ENCODE measurements at regions not wholly inside any gene's neighbourhood (a gene's known extent, or its start where the extent isn't known, plus 50 kb on each side); places are given as distances from the start of the nearest gene placed in this dataset.

DNA sequence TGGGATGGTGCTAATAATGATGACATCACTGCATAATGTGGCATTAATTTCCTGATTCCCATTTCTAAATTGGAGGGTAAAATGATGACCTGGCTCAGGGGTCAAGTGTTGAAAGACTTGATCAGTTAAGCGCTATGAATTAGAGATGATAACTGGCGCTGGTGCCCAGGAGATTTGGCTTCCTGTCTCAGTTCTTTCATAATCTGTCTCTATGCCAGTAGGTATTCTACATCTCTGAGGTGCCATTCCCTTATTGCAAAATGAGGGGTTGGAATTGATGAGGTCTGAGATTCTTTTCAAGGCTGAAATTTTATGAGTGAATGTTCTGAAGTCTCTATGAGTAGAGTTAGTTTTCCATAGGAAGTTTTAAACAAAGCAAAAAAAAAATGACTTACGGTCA, 1715.1 kb upstream of the WWC1 start:
- TF ChIP-seq, protein P1, sequence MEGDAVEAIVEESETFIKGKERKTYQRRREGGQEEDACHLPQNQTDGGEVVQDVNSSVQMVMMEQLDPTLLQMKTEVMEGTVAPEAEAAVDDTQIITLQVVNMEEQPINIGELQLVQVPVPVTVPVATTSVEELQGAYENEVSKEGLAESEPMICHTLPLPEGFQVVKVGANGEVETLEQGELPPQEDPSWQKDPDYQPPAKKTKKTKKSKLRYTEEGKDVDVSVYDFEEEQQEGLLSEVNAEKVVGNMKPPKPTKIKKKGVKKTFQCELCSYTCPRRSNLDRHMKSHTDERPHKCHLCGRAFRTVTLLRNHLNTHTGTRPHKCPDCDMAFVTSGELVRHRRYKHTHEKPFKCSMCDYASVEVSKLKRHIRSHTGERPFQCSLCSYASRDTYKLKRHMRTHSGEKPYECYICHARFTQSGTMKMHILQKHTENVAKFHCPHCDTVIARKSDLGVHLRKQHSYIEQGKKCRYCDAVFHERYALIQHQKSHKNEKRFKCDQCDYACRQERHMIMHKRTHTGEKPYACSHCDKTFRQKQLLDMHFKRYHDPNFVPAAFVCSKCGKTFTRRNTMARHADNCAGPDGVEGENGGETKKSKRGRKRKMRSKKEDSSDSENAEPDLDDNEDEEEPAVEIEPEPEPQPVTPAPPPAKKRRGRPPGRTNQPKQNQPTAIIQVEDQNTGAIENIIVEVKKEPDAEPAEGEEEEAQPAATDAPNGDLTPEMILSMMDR (IDR thresholded peaks at IDR 0.05; ENCODE audit: low read depth, low read length, missing control alignments), result no peak
- no peak overlapping the region for H3K4me3 ChIP-seq (replicated peaks; ENCODE audit: low read depth, low read length)
- DNase-seq (ENCODE audit: extremely low read depth, low read depth), result no peak

DNA sequence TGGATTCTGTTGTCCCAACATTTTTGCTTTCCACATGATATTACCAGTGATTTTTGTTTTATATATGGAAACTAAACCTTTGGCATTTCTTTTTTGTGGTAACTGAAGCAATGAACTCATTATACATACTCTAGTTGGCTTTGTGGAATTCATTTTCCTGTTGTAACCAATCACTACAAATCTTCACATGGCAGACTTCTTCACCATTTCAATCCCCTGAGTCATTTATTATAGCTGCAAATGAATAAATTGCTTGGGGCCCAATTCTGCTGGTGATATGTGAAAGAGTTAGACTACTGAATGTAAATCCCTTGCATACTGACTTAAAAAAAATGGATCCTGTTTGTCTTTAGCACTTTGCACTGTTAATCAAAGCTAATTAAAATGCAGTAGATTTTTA, 1709.6 kb upstream of the WWC1 start:
- no peak overlapping the region for H3K4me3 ChIP-seq (replicated peaks; ENCODE audit: low read depth, low read length)
- TF ChIP-seq, protein P1 (IDR thresholded peaks at IDR 0.05; ENCODE audit: low read depth, low read length, missing control alignments), result no peak
- DNase-seq (ENCODE audit: extremely low read depth, low read depth), result no peak

DNA sequence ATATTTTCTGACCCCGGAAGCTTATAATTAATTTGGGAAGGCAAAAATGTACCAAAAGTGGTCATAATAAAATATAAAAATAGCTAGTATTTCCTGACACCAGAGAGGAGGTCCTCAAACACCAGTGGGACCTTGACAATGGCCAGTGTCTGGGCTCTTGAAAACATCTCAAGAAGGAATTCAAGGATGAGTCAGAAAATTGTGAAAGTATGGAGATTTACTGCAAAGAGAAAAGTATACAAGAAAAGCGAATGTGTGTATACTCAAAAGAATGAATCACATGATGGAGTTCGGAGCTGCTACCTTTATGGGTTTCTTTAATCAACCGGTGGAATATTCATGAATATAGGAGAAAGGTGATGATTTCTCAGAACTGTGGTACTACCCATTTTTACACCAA, 1709.0 kb upstream of the WWC1 start:
- H3K4me3 ChIP-seq (replicated peaks; ENCODE audit: low read depth, low read length), result no peak overlapping the region
- no peak for DNase-seq (ENCODE audit: extremely low read depth, low read depth)
- TF ChIP-seq, protein P1 (IDR thresholded peaks at IDR 0.05; ENCODE audit: low read depth, low read length, missing control alignments), result no peak

DNA sequence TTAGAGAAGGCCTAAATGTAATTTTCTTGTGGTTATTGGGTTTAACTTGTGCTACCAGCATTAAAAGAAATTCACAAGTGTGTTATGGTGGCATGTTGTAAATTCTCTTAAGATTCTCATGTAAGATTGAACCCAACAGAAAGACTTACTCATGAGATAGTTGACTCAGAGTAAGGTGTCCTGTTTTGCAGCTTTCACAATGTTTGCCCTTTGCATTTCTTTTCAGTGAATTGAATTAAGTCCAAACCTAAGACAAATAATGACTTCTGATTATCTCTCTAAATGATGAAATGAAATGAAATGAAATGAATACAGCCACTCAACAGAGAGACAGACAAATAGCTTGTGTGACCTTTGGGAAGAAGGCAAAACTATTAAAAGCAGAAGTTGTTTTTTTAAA, 1696.9 kb upstream of the WWC1 start:
- no peak for DNase-seq (ENCODE audit: extremely low read depth, low read depth)
- no peak overlapping the region for H3K4me3 ChIP-seq (replicated peaks; ENCODE audit: low read depth, low read length)
- TF ChIP-seq, protein P1 (IDR thresholded peaks at IDR 0.05; ENCODE audit: low read depth, low read length, missing control alignments), result no peak

DNA sequence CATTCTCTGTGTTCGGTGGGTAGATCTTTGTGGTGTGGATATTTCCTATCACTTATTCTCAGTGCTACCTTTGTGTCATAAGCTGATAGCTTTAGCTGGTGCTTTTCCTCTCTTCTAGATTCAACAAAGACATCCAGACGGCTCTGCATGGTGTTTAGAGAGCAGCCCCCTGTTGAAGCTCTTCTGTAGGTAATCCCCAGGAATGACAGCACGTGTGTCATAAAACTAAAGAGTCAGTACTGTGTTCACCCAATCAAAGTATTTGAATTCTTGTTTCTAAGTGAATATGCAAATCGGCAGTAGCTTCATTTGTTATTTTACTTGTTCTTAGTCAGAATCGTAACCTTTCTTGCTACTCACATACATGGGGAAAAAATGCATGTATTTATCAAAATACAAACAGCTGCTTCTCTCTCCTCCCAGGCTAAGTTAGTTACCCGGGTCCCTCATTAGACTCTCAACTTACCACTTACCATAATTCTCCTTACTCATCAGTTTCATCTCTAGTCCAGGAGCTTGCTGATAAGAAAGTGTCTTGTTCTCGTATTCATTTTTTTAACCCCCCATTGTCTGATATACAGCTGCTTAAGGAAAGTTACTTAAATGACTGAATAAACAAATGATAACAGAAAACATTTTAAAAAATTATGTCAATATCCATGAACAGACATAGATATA, 1696.0 kb upstream of the WWC1 start:
- no peak for DNase-seq (ENCODE audit: extremely low read depth, low read depth)
- TF ChIP-seq, protein P1 (IDR thresholded peaks at IDR 0.05; ENCODE audit: low read depth, low read length, missing control alignments), result no peak
- no peak overlapping the region for H3K4me3 ChIP-seq (replicated peaks; ENCODE audit: low read depth, low read length)

DNA sequence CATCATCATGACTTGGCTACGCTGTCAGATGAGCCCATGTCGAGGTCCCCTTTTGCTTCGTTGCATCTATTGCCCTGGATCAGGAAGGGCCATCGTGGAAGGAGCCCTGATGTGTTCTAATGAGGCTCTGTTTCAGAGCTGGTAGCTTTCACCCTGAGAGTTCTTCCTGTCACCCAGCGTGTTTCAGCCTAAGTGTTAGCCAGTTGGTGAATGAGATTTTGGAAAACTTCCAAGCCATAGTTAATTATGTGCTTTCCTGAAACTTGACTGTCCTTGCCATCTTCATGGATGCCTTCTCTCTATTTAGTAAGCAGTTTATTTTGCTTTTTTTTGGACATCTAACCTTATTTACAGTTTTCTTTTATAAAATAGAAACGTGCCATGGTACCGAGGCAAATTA, 1695.4 kb upstream of the WWC1 start:
- H3K4me3 ChIP-seq (replicated peaks; ENCODE audit: low read depth, low read length), result no peak overlapping the region
- TF ChIP-seq, protein P1 (IDR thresholded peaks at IDR 0.05; ENCODE audit: low read depth, low read length, missing control alignments), result no peak
- no peak for DNase-seq (ENCODE audit: extremely low read depth, low read depth)

DNA sequence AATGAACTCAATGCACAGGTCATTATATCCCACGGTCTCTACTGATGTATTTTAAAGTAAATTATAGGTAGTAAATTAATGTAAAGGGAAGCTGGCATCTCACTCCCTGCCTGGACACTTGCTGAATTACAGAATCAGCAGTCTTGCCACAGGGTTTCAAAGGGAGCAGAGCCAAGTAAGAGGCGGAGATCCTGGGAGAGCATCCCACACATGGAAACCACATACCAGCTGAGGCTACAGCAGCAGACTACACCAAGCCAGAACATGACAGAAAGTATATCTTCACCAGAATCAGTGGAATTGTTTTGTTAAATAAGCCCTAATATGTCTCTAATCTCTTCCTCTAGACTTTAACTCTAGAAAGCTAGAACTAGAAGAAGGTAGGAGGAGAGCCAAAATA, 1689.2 kb upstream of the WWC1 start:
- no peak overlapping the region for H3K4me3 ChIP-seq (replicated peaks; ENCODE audit: low read depth, low read length)
- TF ChIP-seq, protein P1 (IDR thresholded peaks at IDR 0.05; ENCODE audit: low read depth, low read length, missing control alignments), result no peak
- DNase-seq (ENCODE audit: extremely low read depth, low read depth), result no peak
